Liver (tissue), 3 donors: ENCODE measurements at regions not wholly inside any gene's neighbourhood (a gene's known extent, or its start where the extent isn't known, plus 50 kb on each side); places are given as distances from the start of the nearest gene placed in this dataset.

Source experiments
- JUND ChIP-seq, 2 donors: IDR thresholded peaks; 2 replicates each; pipeline ENCODE4 v1.6.1; 2016; ENCODE audit warnings: antibody characterized with exemption in 2 of 2
- TAF1 ChIP-seq: conservative IDR thresholded peaks from 2 replicates; pipeline ENCODE4 v1.6.1; 2016; ENCODE audit warnings: antibody characterized with exemption, mild to moderate bottlenecking
- ZBTB33 ChIP-seq: IDR thresholded peaks from 2 replicates; pipeline ENCODE4 v1.6.1; 2016; ENCODE audit warnings: antibody characterized with exemption
- TF ChIP-seq, protein P1 (sequence below): fragments of 150-350 bp; IDR thresholded peaks from 2 replicates; pipeline ENCODE4 v1.5.1; 2017; ENCODE audit warnings: improper control_type of control experiment, low read depth, low read length; ENCODE audit not compliant: missing input control
- donor health status: healthy.
- donor health status: healthy.

- no peak for TF ChIP-seq JUND (IDR thresholded peaks at IDR 0.05)
- TF ChIP-seq, protein P1, sequence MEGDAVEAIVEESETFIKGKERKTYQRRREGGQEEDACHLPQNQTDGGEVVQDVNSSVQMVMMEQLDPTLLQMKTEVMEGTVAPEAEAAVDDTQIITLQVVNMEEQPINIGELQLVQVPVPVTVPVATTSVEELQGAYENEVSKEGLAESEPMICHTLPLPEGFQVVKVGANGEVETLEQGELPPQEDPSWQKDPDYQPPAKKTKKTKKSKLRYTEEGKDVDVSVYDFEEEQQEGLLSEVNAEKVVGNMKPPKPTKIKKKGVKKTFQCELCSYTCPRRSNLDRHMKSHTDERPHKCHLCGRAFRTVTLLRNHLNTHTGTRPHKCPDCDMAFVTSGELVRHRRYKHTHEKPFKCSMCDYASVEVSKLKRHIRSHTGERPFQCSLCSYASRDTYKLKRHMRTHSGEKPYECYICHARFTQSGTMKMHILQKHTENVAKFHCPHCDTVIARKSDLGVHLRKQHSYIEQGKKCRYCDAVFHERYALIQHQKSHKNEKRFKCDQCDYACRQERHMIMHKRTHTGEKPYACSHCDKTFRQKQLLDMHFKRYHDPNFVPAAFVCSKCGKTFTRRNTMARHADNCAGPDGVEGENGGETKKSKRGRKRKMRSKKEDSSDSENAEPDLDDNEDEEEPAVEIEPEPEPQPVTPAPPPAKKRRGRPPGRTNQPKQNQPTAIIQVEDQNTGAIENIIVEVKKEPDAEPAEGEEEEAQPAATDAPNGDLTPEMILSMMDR: no peak
- no peak for TF ChIP-seq TAF1
- no peak for TF ChIP-seq ZBTB33
Observed at GRCh38 chr2:133774654-133775015, 206.4 kb upstream of the NCKAP5 start.
